ENCODE measurements at regions not wholly inside any gene's neighbourhood (a gene's known extent, or its start where the extent isn't known, plus 50 kb on each side); places are given as distances from the start of the nearest gene placed in this dataset.

GRCh38 chrX:124796989-124797388, 450.6 kb downstream of the SH2D1A start:
- no peak for DNase-seq (ENCODE audit: low read depth, low spot score)
- no peak overlapping the region for H3K4me3 ChIP-seq (ENCODE audit: low read length)

- DNase-seq (ENCODE audit: low read depth, low spot score), result no peak
- H3K4me3 ChIP-seq (ENCODE audit: low read length), result no peak overlapping the region
Observed at GRCh38 chrX:124804962-124805361, 458.6 kb downstream of the SH2D1A start.

GRCh38 chrX:124805486-124805885, 459.1 kb downstream of the SH2D1A start:
- no peak for DNase-seq (ENCODE audit: low read depth, low spot score)

GRCh38 chrX:124814106-124814505, 467.7 kb downstream of the SH2D1A start:
- DNase-seq (ENCODE audit: low read depth, low spot score), result no peak
- no peak overlapping the region for H3K4me3 ChIP-seq (ENCODE audit: low read length)

More at GRCh38 chrX:124805486-124805885, 459.1 kb downstream of the SH2D1A start:
- H3K4me3 ChIP-seq (ENCODE audit: low read length), result no peak overlapping the region

GRCh38 chrX:124818033-124818432, 471.7 kb downstream of the SH2D1A start:
- no peak overlapping the region for H3K4me3 ChIP-seq (ENCODE audit: low read length)
- DNase-seq (ENCODE audit: low read depth, low spot score), result no peak

- no peak overlapping the region for H3K4me3 ChIP-seq (ENCODE audit: low read length)
- no peak for DNase-seq (ENCODE audit: low read depth, low spot score)
Observed at GRCh38 chrX:124818764-124819163, 472.4 kb downstream of the SH2D1A start.

- no peak overlapping the region for H3K4me3 ChIP-seq (ENCODE audit: low read length)
- no peak for DNase-seq (ENCODE audit: low read depth, low spot score)
Observed at GRCh38 chrX:124820738-124821137, 474.4 kb downstream of the SH2D1A start.

- DNase-seq (ENCODE audit: low read depth, low spot score), result no peak
Observed at GRCh38 chrX:124827258-124827845, 481.0 kb downstream of the SH2D1A start.

GRCh38 chrX:124829930-124830329, 483.6 kb downstream of the SH2D1A start:
- DNase-seq (ENCODE audit: low read depth, low spot score), result no peak
- H3K4me3 ChIP-seq (ENCODE audit: low read length), result no peak overlapping the region

More at GRCh38 chrX:124827258-124827845, 481.0 kb downstream of the SH2D1A start:
- H3K4me3 ChIP-seq (ENCODE audit: low read length), result no peak overlapping the region

- no peak for DNase-seq (ENCODE audit: low read depth, low spot score)
- no peak overlapping the region for H3K4me3 ChIP-seq (ENCODE audit: low read length)
Observed at GRCh38 chrX:124836786-124837185, 482.9 kb upstream of the TEX13C start.

GRCh38 chrX:124842205-124842604, 477.5 kb upstream of the TEX13C start:
- no peak for DNase-seq (ENCODE audit: low read depth, low spot score)
- H3K4me3 ChIP-seq (ENCODE audit: low read length), result no peak overlapping the region

GRCh38 chrX:124860736-124861135, 458.9 kb upstream of the TEX13C start:
- no peak overlapping the region for H3K4me3 ChIP-seq (ENCODE audit: low read length)
- no peak for DNase-seq (ENCODE audit: low read depth, low spot score)

- no peak overlapping the region for H3K4me3 ChIP-seq (ENCODE audit: low read length)
- DNase-seq (ENCODE audit: low read depth, low spot score), result no peak
Observed at GRCh38 chrX:124862301-124862700, 457.4 kb upstream of the TEX13C start.

- no peak for DNase-seq (ENCODE audit: low read depth, low spot score)
- H3K4me3 ChIP-seq (ENCODE audit: low read length), result no peak overlapping the region
Observed at GRCh38 chrX:124863303-124863702, 456.4 kb upstream of the TEX13C start.

- H3K4me3 ChIP-seq (ENCODE audit: low read length), result no peak overlapping the region
- DNase-seq (ENCODE audit: low read depth, low spot score), result no peak
Observed at GRCh38 chrX:124887572-124887971, 432.1 kb upstream of the TEX13C start.

- DNase-seq (ENCODE audit: low read depth, low spot score), result no peak
- H3K4me3 ChIP-seq (ENCODE audit: low read length), result no peak overlapping the region
Observed at GRCh38 chrX:124895947-124896346, 423.7 kb upstream of the TEX13C start.

GRCh38 chrX:124902953-124903352, 416.7 kb upstream of the TEX13C start:
- no peak for DNase-seq (ENCODE audit: low read depth, low spot score)

GRCh38 chrX:124910611-124911010, 409.1 kb upstream of the TEX13C start:
- no peak for DNase-seq (ENCODE audit: low read depth, low spot score)
- no peak overlapping the region for H3K4me3 ChIP-seq (ENCODE audit: low read length)

More at GRCh38 chrX:124902953-124903352, 416.7 kb upstream of the TEX13C start:
- H3K4me3 ChIP-seq (ENCODE audit: low read length), result no peak overlapping the region

GRCh38 chrX:124917011-124917410, 402.7 kb upstream of the TEX13C start:
- DNase-seq (ENCODE audit: low read depth, low spot score), result no peak
- H3K4me3 ChIP-seq (ENCODE audit: low read length), result no peak overlapping the region

GRCh38 chrX:124925681-124926080, 394.0 kb upstream of the TEX13C start:
- H3K4me3 ChIP-seq (ENCODE audit: low read length), result no peak overlapping the region
- DNase-seq (ENCODE audit: low read depth, low spot score), result no peak

GRCh38 chrX:124931241-124931640, 388.4 kb upstream of the TEX13C start:
- DNase-seq (ENCODE audit: low read depth, low spot score), result no peak
- H3K4me3 ChIP-seq (ENCODE audit: low read length), result no peak overlapping the region

All from Jurkat, Clone E6-1 (cell line).